Progenitor cell of endocrine pancreas (in vitro differentiated cells): ENCODE measurements at regions not wholly inside any gene's neighbourhood (a gene's known extent, or its start where the extent isn't known, plus 50 kb on each side); places are given as distances from the start of the nearest gene placed in this dataset.
"Not testable (repeated sequence)": the region's sequence is repeated elsewhere in the genome, so short reads cannot be mapped to it uniquely, and the experiment has no call there.

ENCODE experiments used
- DNase-seq: peaks from one replicate; pipeline ENCODE4 v3.0.0; 2021; ENCODE audit warnings: low spot score; ENCODE audit not compliant: unreplicated experiment
- H3K27ac Mint-ChIP-seq: 2 replicates; pipeline ENCODE4 v1.8.0; 2021; ENCODE audit warnings: mild to moderate bottlenecking, moderate library complexity, mixed read lengths
- H3K27me3 Mint-ChIP-seq: 2 replicates; pipeline ENCODE4 v1.8.0; 2021; ENCODE audit warnings: mixed read lengths
- H3K36me3 Mint-ChIP-seq: 2 replicates; pipeline ENCODE4 v1.8.0; 2022; ENCODE audit warnings: mixed read lengths; ENCODE audit not compliant: insufficient read depth
- H3K4me1 Mint-ChIP-seq: 2 replicates; pipeline ENCODE4 v1.8.0; 2021; ENCODE audit warnings: low read depth, mixed read lengths
- H3K4me3 Mint-ChIP-seq: 2 replicates; pipeline ENCODE4 v1.8.0; 2021; ENCODE audit warnings: low read depth, mild to moderate bottlenecking, moderate library complexity, mixed read lengths
- H3K9me3 Mint-ChIP-seq: 2 replicates; pipeline ENCODE4 v1.8.0; 2021; ENCODE audit warnings: low read depth, mixed read lengths
- CTCF ChIP-seq: fragments of 200-600 bp; sonication (generic); IDR thresholded peaks from one replicate; pipeline ENCODE4 v1.5.0; 2021; ENCODE audit warnings: antibody characterized with exemption, mild to moderate bottlenecking; ENCODE audit not compliant: unreplicated experiment

GRCh38 chr11:130679247-130679646, 230.8 kb downstream of the ADAMTS15 start:
- H3K4me1 Mint-ChIP-seq, result peaks cover 12% of the 10 kb centered on the region
- H3K9me3 Mint-ChIP-seq, result peaks cover 42% of the 10 kb centered on the region
- no peak for TF ChIP-seq CTCF
- DNase-seq, result no peak
- H3K36me3 Mint-ChIP-seq, result peaks cover 6% of the 10 kb centered on the region
- H3K27ac Mint-ChIP-seq, result no peak overlapping the region
- H3K27me3 Mint-ChIP-seq, result no peaks in the 10 kb centered on the region
- no peak overlapping the region for H3K4me3 Mint-ChIP-seq

GRCh38 chr11:130682471-130682870, 233.8 kb downstream of the SNX19 start:
- H3K4me1 Mint-ChIP-seq, H3K27ac Mint-ChIP-seq, H3K36me3 Mint-ChIP-seq, H3K27me3 Mint-ChIP-seq, DNase-seq, H3K4me3 Mint-ChIP-seq: not testable (repeated sequence)
- H3K9me3 Mint-ChIP-seq, result peaks cover 55% of the 10 kb centered on the region

- Mint-ChIP-seq H3K27ac (no peak overlapping the region), H3K9me3 (peaks cover 12% of the 10 kb centered on the region), H3K36me3 (no peaks in the 10 kb centered on the region), H3K4me3 (no peak overlapping the region), H3K27me3 (peaks cover 6% of the 10 kb centered on the region), H3K4me1 (no peaks in the 10 kb centered on the region)
- no peak for DNase-seq
- TF ChIP-seq CTCF, result no peak
Measured at GRCh38 chr11:130689222-130689908, 226.9 kb downstream of the SNX19 start.

GRCh38 chr11:130691581-130691980, 224.7 kb downstream of the SNX19 start:
- no peak for DNase-seq
- H3K27me3 Mint-ChIP-seq, result peaks cover 8% of the 10 kb centered on the region
- no peak overlapping the region for H3K27ac Mint-ChIP-seq
- H3K4me3 Mint-ChIP-seq, result no peak overlapping the region
- no peaks in the 10 kb centered on the region for H3K4me1 Mint-ChIP-seq
- H3K9me3 Mint-ChIP-seq, result peaks cover 3% of the 10 kb centered on the region
- H3K36me3 Mint-ChIP-seq, result no peaks in the 10 kb centered on the region
- no peak for TF ChIP-seq CTCF

GRCh38 chr11:130692220-130692619, 224.1 kb downstream of the SNX19 start:
- H3K27me3 Mint-ChIP-seq, result peaks cover 8% of the 10 kb centered on the region
- H3K27ac Mint-ChIP-seq, result no peak overlapping the region
- no peak for TF ChIP-seq CTCF
- no peaks in the 10 kb centered on the region for H3K36me3 Mint-ChIP-seq
- no peaks in the 10 kb centered on the region for H3K4me1 Mint-ChIP-seq
- H3K9me3 Mint-ChIP-seq, result peaks cover 1% of the 10 kb centered on the region
- H3K4me3 Mint-ChIP-seq, result no peak overlapping the region
- no peak for DNase-seq

- Mint-ChIP-seq H3K27ac (no peak overlapping the region), H3K36me3 (no peaks in the 10 kb centered on the region), H3K27me3 (peaks cover 8% of the 10 kb centered on the region), H3K4me3 (no peak overlapping the region), H3K9me3 (no peaks in the 10 kb centered on the region), H3K4me1 (no peaks in the 10 kb centered on the region)
- no peak for TF ChIP-seq CTCF
- DNase-seq, result no peak
Measured at GRCh38 chr11:130693543-130693942, 222.7 kb downstream of the SNX19 start.
